DMS53 treated with DMSO at 0.1 percent for 48 hours (cell line): ENCODE measurements at regions not wholly inside any gene's neighbourhood (a gene's known extent, or its start where the extent isn't known, plus 50 kb on each side); places are given as distances from the start of the nearest gene placed in this dataset.

Source experiments
- DNase-seq: peaks from one replicate; lab custom pipeline; 2025; ENCODE audit not compliant: unreplicated experiment; lab: John Stamatoyannopoulos, UW

- no peak for DNase-seq
Observed at GRCh38 chr6:148271711-148272439, 70.8 kb upstream of the SASH1 start.

GRCh38 chr6:148272597-148272996 is 70.0 kb upstream of the SASH1 start:
- no peak for DNase-seq

DNA sequence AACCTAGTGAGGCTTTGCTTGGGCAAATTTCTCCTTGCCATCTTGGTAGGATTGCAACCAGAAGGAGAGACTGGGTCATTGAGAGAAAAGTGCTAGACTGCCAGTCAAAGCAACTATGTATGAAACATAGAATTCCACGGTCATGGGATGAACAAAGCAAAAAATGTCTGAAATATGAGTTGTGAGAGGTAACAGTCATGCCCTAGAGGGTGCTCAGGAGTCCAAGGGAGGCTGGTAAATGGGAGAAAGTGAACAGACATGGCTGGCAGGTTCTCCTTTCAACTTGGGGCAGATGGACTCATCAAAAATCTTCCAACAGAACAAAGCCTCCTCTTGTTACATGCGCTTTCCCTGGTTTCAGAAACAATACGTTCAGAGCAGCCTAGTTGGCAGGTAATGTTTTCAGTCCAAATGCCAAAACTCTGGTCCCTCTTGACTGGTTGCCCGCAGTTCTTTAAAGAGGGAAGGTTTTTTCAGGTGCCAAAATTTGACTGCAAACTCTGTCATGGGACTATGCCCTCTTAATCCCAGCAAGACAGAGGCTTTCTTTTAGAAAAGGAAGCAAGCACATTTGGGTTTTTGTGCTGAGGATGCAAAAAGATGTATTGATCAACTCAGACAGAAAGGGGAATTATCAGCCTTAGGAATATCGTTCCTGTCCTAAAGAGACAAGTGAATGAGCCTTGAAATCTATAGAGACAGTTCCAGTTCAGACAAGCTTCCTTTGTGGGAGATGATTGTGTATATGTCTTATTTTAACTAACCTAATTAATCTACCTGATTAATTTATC is 68.5 kb upstream of the SASH1 start:
- no peak for DNase-seq

DNA sequence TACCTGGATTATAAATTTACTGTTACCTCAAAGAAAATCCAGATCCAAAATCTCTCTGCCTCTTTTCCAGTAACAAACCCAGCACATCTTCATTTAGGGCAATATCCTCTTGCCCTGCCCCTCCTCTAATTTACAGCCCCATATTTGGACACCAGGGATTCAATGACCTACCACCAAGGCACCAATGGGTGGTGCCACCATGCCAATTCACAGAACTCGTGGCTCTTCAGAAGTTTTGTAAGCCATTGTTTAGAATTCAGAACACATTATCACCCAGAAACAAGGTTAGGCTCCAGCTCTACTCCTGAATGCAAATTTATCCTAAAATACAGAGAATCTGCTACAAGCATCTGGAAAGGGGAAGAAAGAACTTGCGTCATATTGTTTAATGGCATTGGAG is 67.8 kb upstream of the SASH1 start:
- DNase-seq, result no peak

GRCh38 chr6:148285205-148285604 is 57.4 kb upstream of the SASH1 start:
- DNase-seq, result no peak

GRCh38 chr6:148286563-148286962 is 56.1 kb upstream of the SASH1 start:
- DNase-seq, result no peak

GRCh38 chr6:148287623-148288333 is 54.9 kb upstream of the SASH1 start:
- DNase-seq, result no peak

DNA sequence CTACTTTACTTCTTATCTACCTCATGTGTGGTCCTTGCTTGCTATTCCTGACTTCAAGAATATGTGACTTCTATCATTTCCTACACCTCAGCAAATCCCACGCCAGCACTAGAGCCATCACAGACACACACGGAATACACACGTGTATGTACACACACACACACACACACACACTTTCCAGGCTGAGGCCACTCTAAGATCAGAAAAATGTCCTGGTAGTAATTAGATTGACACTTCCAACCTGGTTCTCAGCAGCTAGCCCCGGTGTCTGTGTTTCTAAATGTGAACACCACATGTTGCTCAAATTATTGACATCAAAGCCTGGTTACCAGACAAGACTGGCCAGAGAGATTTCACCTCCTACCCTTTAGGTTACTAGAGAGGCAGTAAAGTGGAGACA is 54.1 kb upstream of the SASH1 start:
- no peak for DNase-seq

DNA sequence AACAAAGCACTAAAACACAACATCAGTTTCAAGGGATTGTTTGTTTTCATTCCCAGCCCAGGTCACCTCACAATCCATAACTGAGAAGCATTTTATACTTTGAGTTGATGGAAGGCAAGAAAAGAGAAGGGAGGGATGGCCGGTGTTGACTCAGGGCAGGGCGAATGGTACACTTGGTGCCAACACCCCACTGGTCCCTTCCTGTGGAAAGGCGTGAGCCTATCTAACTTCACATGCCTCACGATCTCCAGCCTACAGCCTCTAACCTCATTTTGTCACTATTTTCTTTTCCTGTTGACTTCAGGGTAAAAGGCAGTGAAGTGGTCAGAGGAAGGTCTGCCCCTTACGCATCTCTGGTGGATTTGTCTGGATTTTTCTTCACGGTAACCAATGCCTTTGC is 53.5 kb upstream of the SASH1 start:
- DNase-seq, result no peak

- DNase-seq, result no peak
Observed at GRCh38 chr6:148291876-148292275, 50.8 kb upstream of the SASH1 start.
